GM13977 (cell line): ENCODE measurements at regions not wholly inside any gene's neighbourhood (a gene's known extent, or its start where the extent isn't known, plus 50 kb on each side); places are given as distances from the start of the nearest gene placed in this dataset.

Experiments used
- DNase-seq: peaks from one replicate; pipeline ENCODE4 v3.0.0; 2012; ENCODE audit warnings: low spot score
- in situ Hi-C: fragments of 300-500 bp; cut with MboI; formaldehyde crosslinking; loops from one replicate; pipeline ENCODE4 v1.12.0; 2022; ENCODE audit warnings: low sequenced_read_pairs, low pct_unique_long_range_greater_than_20kb, mixed read lengths, inconsistent platforms; ENCODE audit not compliant: unreplicated experiment
- TF ChIP-seq, protein P1 (sequence below): IDR thresholded peaks from 2 replicates; pipeline ENCODE4 v1.5.1; 2012; ENCODE audit warnings: mild to moderate bottlenecking, control low read depth; ENCODE audit not compliant: insufficient read depth; ENCODE audit errors: extremely low read depth, missing control alignments

DNA sequence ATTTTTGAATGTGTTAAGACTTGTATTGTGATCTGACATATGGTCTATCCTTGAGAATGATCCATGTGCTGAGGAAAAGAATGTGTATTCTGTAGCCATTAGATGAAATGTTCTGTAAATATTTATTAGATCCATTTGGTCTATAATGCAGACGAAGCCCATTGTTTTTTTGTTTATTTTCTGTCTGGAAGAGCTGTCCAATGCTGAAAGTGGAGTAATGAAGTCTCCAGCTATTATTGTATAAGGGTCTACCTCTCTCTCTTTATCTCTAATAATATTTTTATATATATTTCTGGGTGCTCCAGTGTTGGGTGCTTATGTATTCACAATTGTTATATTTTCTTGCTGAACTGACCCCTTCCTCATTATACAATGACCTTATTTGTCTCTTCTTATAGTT lies 250.6 kb upstream of the GADL1 start:
- TF ChIP-seq, protein P1, sequence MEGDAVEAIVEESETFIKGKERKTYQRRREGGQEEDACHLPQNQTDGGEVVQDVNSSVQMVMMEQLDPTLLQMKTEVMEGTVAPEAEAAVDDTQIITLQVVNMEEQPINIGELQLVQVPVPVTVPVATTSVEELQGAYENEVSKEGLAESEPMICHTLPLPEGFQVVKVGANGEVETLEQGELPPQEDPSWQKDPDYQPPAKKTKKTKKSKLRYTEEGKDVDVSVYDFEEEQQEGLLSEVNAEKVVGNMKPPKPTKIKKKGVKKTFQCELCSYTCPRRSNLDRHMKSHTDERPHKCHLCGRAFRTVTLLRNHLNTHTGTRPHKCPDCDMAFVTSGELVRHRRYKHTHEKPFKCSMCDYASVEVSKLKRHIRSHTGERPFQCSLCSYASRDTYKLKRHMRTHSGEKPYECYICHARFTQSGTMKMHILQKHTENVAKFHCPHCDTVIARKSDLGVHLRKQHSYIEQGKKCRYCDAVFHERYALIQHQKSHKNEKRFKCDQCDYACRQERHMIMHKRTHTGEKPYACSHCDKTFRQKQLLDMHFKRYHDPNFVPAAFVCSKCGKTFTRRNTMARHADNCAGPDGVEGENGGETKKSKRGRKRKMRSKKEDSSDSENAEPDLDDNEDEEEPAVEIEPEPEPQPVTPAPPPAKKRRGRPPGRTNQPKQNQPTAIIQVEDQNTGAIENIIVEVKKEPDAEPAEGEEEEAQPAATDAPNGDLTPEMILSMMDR = no peak
- no peak for DNase-seq
- in situ Hi-C loops = no loop called here

DNA sequence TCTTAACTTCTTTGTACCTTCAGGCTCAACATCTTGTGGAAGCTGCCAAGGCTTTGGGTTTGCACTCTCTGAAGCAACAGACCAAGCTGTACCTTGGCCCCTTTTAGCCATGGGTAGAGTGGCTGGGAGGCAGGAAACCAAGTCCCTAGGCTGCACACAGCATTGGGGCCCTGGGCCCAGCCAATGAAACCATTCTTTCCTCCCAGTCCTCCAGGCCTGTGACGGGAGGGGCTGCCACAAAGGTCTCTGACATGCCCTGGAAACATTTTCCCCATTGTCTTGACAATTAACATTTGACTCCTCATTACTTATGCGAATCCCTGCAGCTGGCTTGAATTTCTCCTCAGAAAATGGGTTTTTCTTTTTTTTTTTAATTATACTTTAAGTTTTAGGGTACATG lies 253.1 kb upstream of the GADL1 start:
- in situ Hi-C loops = no loop called here

DNA sequence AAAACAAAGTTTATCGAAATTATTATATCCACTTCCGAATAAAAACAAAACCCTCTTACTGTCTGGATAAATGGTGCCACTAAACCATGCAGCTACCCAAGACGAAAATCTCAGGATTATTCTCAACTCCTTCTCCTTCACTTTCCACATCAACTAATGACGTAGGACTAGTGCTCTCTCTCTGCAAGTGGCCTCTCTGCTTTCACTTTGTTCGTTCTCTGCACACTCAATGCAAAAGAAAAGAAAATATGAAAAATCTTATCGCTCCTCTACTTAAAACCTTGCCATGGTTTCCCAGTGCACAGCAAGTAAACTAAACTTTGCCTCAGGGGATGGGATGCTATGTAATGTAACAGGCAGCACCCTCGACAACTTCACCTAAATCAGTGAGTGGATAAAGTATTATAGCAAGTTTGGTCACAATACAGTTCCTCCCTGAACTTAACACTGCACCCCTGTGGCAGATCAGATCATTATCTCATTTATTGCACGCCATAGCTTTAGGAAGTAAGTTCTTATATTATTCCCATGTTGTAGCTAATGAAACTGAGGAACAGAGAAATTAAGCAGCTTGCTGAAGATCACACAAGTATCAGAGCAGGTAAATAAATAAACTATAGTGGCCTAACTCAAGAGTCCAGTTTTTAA lies 262.7 kb upstream of the GADL1 start:
- TF ChIP-seq, protein P1 = peak; percentile 24
- in situ Hi-C loops = no loop called here
- no peak for DNase-seq

More for the DNA sequence above, 253.1 kb upstream of the GADL1 start:
- TF ChIP-seq, protein P1 = no peak
- no peak for DNase-seq

DNA sequence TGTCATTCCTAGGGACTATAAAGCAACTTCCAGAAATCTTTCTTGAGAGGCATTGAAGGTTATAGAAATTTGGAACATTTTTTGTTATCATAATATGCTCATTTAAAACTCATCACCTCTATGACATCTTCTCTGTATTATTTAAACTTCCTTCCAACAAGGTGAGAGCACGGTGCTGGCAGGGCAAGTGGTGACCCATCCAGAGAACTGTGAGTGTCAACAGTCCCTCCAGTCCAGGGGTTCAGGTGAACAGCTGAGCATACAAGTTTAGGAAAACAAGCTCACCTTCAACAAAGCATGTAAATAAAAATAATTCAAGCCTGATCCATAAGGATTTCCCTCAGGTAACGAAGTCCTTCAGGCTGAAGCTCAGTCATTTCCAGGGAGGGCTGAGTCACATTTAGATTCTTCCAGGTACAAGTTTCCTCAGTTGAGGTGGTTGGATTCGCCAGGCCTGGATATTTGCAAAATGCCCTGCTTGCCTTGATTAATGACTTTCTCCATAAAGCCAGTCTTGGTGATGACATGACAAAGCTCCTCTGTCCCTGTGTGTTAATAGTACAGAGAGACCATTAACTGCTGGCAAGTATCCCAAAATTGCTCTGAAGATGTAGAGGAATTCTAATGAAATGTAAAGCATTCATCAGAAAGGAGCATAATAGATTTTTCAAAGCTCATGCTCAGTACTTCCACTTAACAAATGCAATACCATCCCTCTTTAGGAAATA lies 263.6 kb upstream of the GADL1 start:
- TF ChIP-seq, protein P1 = no peak
- no peak for DNase-seq
- in situ Hi-C loops = no loop called here

- in situ Hi-C loops = no loop called here
- TF ChIP-seq, protein P1 = no peak
- no peak for DNase-seq
These were observed 265.0 kb upstream of the GADL1 start for GRCh38 chr3:31159331-31160039.

DNA sequence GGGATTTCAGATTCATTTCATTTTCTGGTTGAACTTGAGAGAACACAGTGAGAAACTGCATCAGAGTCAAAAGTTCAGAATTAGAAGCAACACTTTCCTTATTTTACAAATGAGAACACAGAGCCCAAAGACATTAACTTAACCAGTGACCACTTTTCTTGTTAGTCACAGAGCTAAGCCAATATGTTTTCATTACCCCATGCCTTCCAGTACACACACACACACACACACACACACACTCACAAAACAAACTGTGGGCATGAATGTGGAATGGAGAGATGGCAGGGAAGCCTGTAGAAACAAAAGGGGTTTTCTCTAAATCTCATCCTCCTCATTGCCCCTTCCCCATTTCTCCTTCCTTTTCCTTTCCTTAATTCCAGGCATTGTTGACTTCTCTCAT lies 267.4 kb upstream of the GADL1 start:
- TF ChIP-seq, protein P1 = no peak

More for the DNA sequence above, 267.4 kb upstream of the GADL1 start:
- no peak for DNase-seq
- in situ Hi-C loops = no loop called here
